ENCODE measurements at regions not wholly inside any gene's neighbourhood (a gene's known extent, or its start where the extent isn't known, plus 50 kb on each side); places are given as distances from the start of the nearest gene placed in this dataset.

DNA sequence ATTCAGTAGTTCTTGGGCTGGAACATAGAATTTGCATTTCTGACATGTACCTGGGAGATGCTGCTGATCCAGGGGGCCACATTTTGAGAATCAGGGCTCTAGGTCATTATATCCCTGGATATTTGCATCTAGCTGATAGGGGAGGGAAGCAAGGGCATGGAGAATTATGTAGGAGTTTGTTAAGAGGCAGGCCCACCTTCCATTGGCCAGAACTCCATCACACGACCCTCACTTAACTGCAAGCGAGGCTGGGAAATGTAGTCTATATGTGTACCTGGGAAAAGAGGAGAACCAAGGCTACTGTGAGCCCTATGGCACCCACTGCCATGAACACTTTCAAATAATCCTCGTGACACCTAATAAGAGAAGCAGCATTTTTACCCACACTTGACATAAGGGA is 657.6 kb downstream of the MED13L start:
- no peak for TF ChIP-seq GATA3 (IDR thresholded peaks at IDR 0.05; ENCODE audit: low read depth, low read length)
- TF ChIP-seq GATA2 (IDR thresholded peaks at IDR 0.05; ENCODE audit: low read depth, low read length) = no peak
